Neural progenitor cell (in vitro differentiated cells): ENCODE measurements at regions not wholly inside any gene's neighbourhood (a gene's known extent, or its start where the extent isn't known, plus 50 kb on each side); places are given as distances from the start of the nearest gene placed in this dataset.
"Not testable (repeated sequence)": the region's sequence is repeated elsewhere in the genome, so short reads cannot be mapped to it uniquely, and the experiment has no call there.

Experiments
- DNase-seq: peaks from one replicate; pipeline ENCODE4 v3.0.0-alpha.2; 2016; ENCODE audit warnings: low spot score
- H2AFZ ChIP-seq: fragments of 200-600 bp; sonication (generic); replicated peaks from 2 replicates; pipeline ENCODE4 v1.6.1; 2016; ENCODE audit warnings: antibody characterized with exemption
- H3F3A ChIP-seq: fragments of 200-600 bp; sonication (generic); 2 replicates; pipeline ENCODE4 v1.6.1; 2016; ENCODE audit warnings: antibody characterized with exemption, low read depth
- H3K27ac ChIP-seq: fragments of 200-600 bp; sonication (generic); 2 replicates; pipeline ENCODE4 v1.5.1; 2016; ENCODE audit warnings: mild to moderate bottlenecking
- H3K27me3 ChIP-seq: fragments of 200-600 bp; sonication (generic); 2 replicates; pipeline ENCODE4 v1.6.1; 2016; ENCODE audit warnings: mild to moderate bottlenecking, moderate library complexity
- H3K36me3 ChIP-seq: fragments of 200-600 bp; sonication (generic); 2 replicates; pipeline ENCODE4 v1.5.1; 2016
- H3K4me1 ChIP-seq: fragments of 200-600 bp; sonication (generic); 2 replicates; pipeline ENCODE4 v1.6.1; 2016; ENCODE audit warnings: mixed run types
- H3K4me2 ChIP-seq: fragments of 200-600 bp; sonication (generic); 2 replicates; pipeline ENCODE4 v1.6.1; 2016
- H3K4me3 ChIP-seq: fragments of 200-600 bp; sonication (generic); 2 replicates; pipeline ENCODE4 v1.5.1; 2016
- H3K79me2 ChIP-seq: fragments of 200-600 bp; sonication (generic); 2 replicates; pipeline ENCODE4 v1.6.1; 2016; ENCODE audit warnings: low read depth
- H3K9ac ChIP-seq: fragments of 200-600 bp; sonication (generic); 2 replicates; pipeline ENCODE4 v1.6.1; 2016
- H3K9me3 ChIP-seq: fragments of 200-600 bp; sonication (generic); 2 replicates; pipeline ENCODE4 v1.5.1; 2016; ENCODE audit warnings: low read depth
- H4K20me1 ChIP-seq: fragments of 200-600 bp; sonication (generic); 2 replicates; pipeline ENCODE4 v1.6.1; 2016; ENCODE audit warnings: low read depth
- H3K27ac Mint-ChIP-seq: 3 replicates; pipeline ENCODE4 v1.8.0; 2021; ENCODE audit warnings: mixed read lengths
- H3K27me3 Mint-ChIP-seq: 2 replicates; pipeline ENCODE4 v1.8.0; 2022; ENCODE audit warnings: low read depth, mild to moderate bottlenecking, inconsistent platforms, moderate library complexity, mixed read lengths; ENCODE audit not compliant: insufficient read depth
- H3K36me3 Mint-ChIP-seq: 3 replicates; pipeline ENCODE4 v1.8.0; 2021; ENCODE audit warnings: mixed read lengths
- H3K4me1 Mint-ChIP-seq: 3 replicates; pipeline ENCODE4 v1.8.0; 2021; ENCODE audit warnings: mixed read lengths
- H3K4me3 Mint-ChIP-seq: 3 replicates; pipeline ENCODE4 v1.8.0; 2021; ENCODE audit warnings: mild to moderate bottlenecking, moderate library complexity, mixed read lengths
- H3K9me3 Mint-ChIP-seq: 3 replicates; pipeline ENCODE4 v1.8.0; 2020; ENCODE audit warnings: mixed read lengths
- CTCF ChIP-seq: fragments of 200-600 bp; sonication (generic); IDR thresholded peaks from 2 replicates; pipeline ENCODE4 v1.5.1; 2017; ENCODE audit warnings: antibody characterized with exemption, mild to moderate bottlenecking
- EZH2 ChIP-seq: fragments of 200-600 bp; sonication (generic); IDR thresholded peaks from 2 replicates; pipeline ENCODE4 v1.6.1; 2017; ENCODE audit warnings: antibody characterized with exemption, mild to moderate bottlenecking, moderate library complexity
- EZH2phosphoT487 ChIP-seq: fragments of 200-600 bp; sonication (generic); IDR thresholded peaks from 2 replicates; pipeline ENCODE4 v1.6.1; 2017; ENCODE audit warnings: antibody characterized with exemption

DNA sequence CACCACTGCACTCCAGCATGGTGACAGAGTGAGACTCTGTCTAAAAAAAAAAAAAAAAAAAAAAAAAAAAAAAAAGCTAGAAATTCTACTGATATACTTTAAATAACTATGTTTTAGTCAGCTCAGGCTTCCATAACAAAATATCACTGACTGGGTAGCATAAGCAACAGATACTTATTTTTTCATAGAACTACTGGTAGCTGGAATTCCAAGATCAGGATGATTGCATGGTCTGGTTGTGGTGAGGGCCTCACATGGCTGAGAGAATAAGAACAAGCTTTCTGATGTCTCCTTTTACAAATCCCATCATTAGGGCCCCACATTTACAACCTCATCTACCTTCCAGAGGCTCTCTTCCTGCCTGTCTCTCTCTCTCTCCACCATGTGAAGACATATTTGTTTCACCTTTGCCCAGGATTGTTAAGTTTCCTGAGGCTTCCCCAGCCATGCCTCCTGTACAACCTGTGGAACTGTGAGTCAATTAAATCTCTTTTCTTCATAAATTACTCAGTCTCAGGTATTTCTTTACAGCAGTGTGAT, 126.7 kb upstream of the SEMA3C start:
- Histone ChIP-seq H3K79me2 (no peaks in the 10 kb centered on the region), H3K4me1 (no peaks in the 10 kb centered on the region), H3K9ac (no peak overlapping the region), H3K27me3 (no peaks in the 10 kb centered on the region), H3K9me3 (no peaks in the 10 kb centered on the region), H4K20me1 (no peaks in the 10 kb centered on the region), H3K27ac (no peak overlapping the region), H3K4me2 (no peak overlapping the region), H3F3A (no peaks in the 10 kb centered on the region), H3K4me3 (no peak overlapping the region), H2AFZ (no peak overlapping the region), H3K36me3 (no peaks in the 10 kb centered on the region)
- H3K27me3 Mint-ChIP-seq = no peaks in the 10 kb centered on the region
- H3K4me3 Mint-ChIP-seq = no peak overlapping the region
- no peak overlapping the region for H3K27ac Mint-ChIP-seq
- peaks cover 37% of the 10 kb centered on the region for H3K9me3 Mint-ChIP-seq
- no peaks in the 10 kb centered on the region for H3K36me3 Mint-ChIP-seq
- H3K4me1 Mint-ChIP-seq = no peaks in the 10 kb centered on the region
- TF ChIP-seq CTCF (no peak), EZH2phosphoT487 (no peak), EZH2 (no peak)
- no peak for DNase-seq

DNA sequence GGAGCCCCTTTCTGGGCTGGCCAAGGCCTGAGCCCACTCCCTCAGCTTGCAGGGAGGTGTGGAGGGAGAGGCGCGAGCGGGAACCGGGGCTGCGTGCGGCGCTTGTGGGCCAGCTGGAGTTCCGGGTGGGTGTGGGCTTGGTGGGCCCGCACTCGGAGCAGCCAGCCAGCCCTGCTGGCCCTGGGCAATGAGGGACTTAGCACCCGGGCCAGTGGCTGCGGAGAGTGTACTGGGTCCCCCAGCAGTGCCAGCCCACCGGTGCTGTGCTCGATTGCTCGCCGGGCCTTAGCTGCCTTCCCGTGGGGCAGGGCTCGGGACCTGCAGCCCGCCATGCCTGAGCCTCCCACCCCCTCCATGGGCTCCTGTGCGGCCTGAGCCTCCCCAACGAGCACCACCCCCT, 123.8 kb upstream of the SEMA3C start:
- not testable (repeated sequence) for H3K27me3 Mint-ChIP-seq, DNase-seq, H3K27ac Mint-ChIP-seq, H3K36me3 ChIP-seq, H3K4me1 Mint-ChIP-seq, H3K9ac ChIP-seq, H3K4me3 Mint-ChIP-seq, H3K27me3 ChIP-seq, H2AFZ ChIP-seq, H3K36me3 Mint-ChIP-seq, H3K4me2 ChIP-seq, H3K4me3 ChIP-seq, H3K79me2 ChIP-seq, H3K9me3 ChIP-seq, H3K4me1 ChIP-seq, H4K20me1 ChIP-seq, H3K27ac ChIP-seq, H3F3A ChIP-seq
- peaks cover 21% of the 10 kb centered on the region for H3K9me3 Mint-ChIP-seq

- Histone ChIP-seq H3F3A (no peaks in the 10 kb centered on the region), H3K4me2 (no peak overlapping the region), H3K4me3 (no peak overlapping the region), H2AFZ (no peak overlapping the region), H3K9ac (no peak overlapping the region), H3K4me1 (no peaks in the 10 kb centered on the region), H3K27ac (no peak overlapping the region), H3K27me3 (no peaks in the 10 kb centered on the region), H4K20me1 (no peaks in the 10 kb centered on the region), H3K36me3 (no peaks in the 10 kb centered on the region), H3K79me2 (no peaks in the 10 kb centered on the region), H3K9me3 (no peaks in the 10 kb centered on the region)
- no peak for DNase-seq
- Mint-ChIP-seq H3K27ac (no peak overlapping the region), H3K4me3 (no peak overlapping the region), H3K9me3 (peaks cover 7% of the 10 kb centered on the region), H3K4me1 (peaks cover 6% of the 10 kb centered on the region), H3K27me3 (peaks cover 2% of the 10 kb centered on the region), H3K36me3 (no peaks in the 10 kb centered on the region)
- TF ChIP-seq CTCF (no peak), EZH2 (no peak), EZH2phosphoT487 (no peak)
Measured at GRCh38 chr7:81040496-81040895, 121.6 kb upstream of the SEMA3C start.

GRCh38 chr7:81036871-81037270, 118.0 kb upstream of the SEMA3C start:
- DNase-seq = no peak
- H3K4me1 ChIP-seq = no peaks in the 10 kb centered on the region
- H3K27ac Mint-ChIP-seq = no peak overlapping the region
- no peaks in the 10 kb centered on the region for H3K36me3 ChIP-seq
- no peak overlapping the region for H2AFZ ChIP-seq
- H4K20me1 ChIP-seq = no peaks in the 10 kb centered on the region
- no peak overlapping the region for H3K9ac ChIP-seq
- no peaks in the 10 kb centered on the region for H3K27me3 ChIP-seq
- H3K79me2 ChIP-seq = no peaks in the 10 kb centered on the region
- H3K36me3 Mint-ChIP-seq = no peaks in the 10 kb centered on the region
- H3K4me1 Mint-ChIP-seq = peaks cover 7% of the 10 kb centered on the region
- peaks cover 2% of the 10 kb centered on the region for H3K27me3 Mint-ChIP-seq
- H3K27ac ChIP-seq = no peak overlapping the region
- H3K4me3 ChIP-seq = no peak overlapping the region
- peaks cover 8% of the 10 kb centered on the region for H3K9me3 Mint-ChIP-seq
- H3K9me3 ChIP-seq = no peaks in the 10 kb centered on the region
- no peaks in the 10 kb centered on the region for H3F3A ChIP-seq
- H3K4me3 Mint-ChIP-seq = no peak overlapping the region
- no peak for TF ChIP-seq EZH2phosphoT487
- no peak for TF ChIP-seq CTCF
- TF ChIP-seq EZH2 = no peak
- no peak overlapping the region for H3K4me2 ChIP-seq
